A673 (cell line): ENCODE measurements at regions not wholly inside any gene's neighbourhood (a gene's known extent, or its start where the extent isn't known, plus 50 kb on each side); places are given as distances from the start of the nearest gene placed in this dataset.
A peak's percentile ranks its signal among the peaks of the same experiment; 100 is the strongest.

Experiments
- BruUV-seq: library from RNA; stranded (reverse); fragments of 400-500 nt; replicated peaks from 2 replicates; lab custom pipeline; 2021; lab: Mats Ljungman, UMichigan
- CTCF ChIA-PET: fragments of 300-600 bp; sonication (Branson Sonifier 250); formaldehyde crosslinking; loops from one replicate; lab custom pipeline; 2022; ENCODE audit warnings: antibody characterized with exemption; lab: Charles Lee
- POLR2A ChIA-PET: fragments of 300-600 bp; sonication (Branson Sonifier 250); formaldehyde crosslinking; loops from one replicate; lab custom pipeline; 2022; ENCODE audit warnings: antibody characterized with exemption; ENCODE audit not compliant: low non-redundant PET; lab: Charles Lee
- DNase-seq: peaks from one replicate; pipeline ENCODE4 v3.0.0-alpha.2; 2015; ENCODE audit warnings: low spot score
- H3K27ac ChIP-seq: fragments of 200-600 bp; sonication (generic); 2 replicates; pipeline ENCODE4 v1.5.1; 2016; ENCODE audit warnings: mixed run types, low read depth, mild to moderate bottlenecking, mixed read lengths, antibody characterized with exemption, low read length; ENCODE audit not compliant: poor library complexity, severe bottlenecking
- H3K27me3 ChIP-seq: fragments of 200-600 bp; sonication (generic); replicated peaks from 2 replicates; pipeline ENCODE4 v1.6.1; 2017; ENCODE audit warnings: mixed run types, low read depth, mild to moderate bottlenecking, mixed read lengths, antibody characterized with exemption, low read length; ENCODE audit not compliant: insufficient read depth, poor library complexity
- H3K36me3 ChIP-seq: fragments of 200-600 bp; sonication (generic); 2 replicates; pipeline ENCODE4 v1.6.1; 2016; ENCODE audit warnings: mixed run types, mild to moderate bottlenecking, mixed read lengths, antibody characterized with exemption, low read length; ENCODE audit not compliant: insufficient read depth, poor library complexity, severe bottlenecking
- H3K4me1 ChIP-seq: fragments of 200-600 bp; sonication (generic); 2 replicates; pipeline ENCODE4 v1.6.1; 2017; ENCODE audit warnings: mixed run types, mild to moderate bottlenecking, mixed read lengths, antibody characterized with exemption, low read length; ENCODE audit not compliant: insufficient read depth, poor library complexity, severe bottlenecking
- H3K4me3 ChIP-seq: fragments of 200-600 bp; sonication (generic); 2 replicates; pipeline ENCODE4 v1.5.1; 2016; ENCODE audit warnings: low read depth, mixed run types, mild to moderate bottlenecking, mixed read lengths, low read length; ENCODE audit not compliant: poor library complexity, severe bottlenecking
- H3K9me3 ChIP-seq: fragments of 200-600 bp; sonication (generic); 2 replicates; pipeline ENCODE4 v1.6.1; 2016; ENCODE audit warnings: mixed run types, low read depth, mild to moderate bottlenecking, mixed read lengths, antibody characterized with exemption, low read length; ENCODE audit not compliant: poor library complexity, severe bottlenecking
- CTCF ChIP-seq: fragments of 300-800, 200-600 bp; sonication (generic); conservative IDR thresholded peaks from 2 replicates; pipeline ENCODE4 v1.5.1; 2017; ENCODE audit warnings: low read depth, mild to moderate bottlenecking, antibody characterized with exemption, low read length, moderate library complexity, mixed read lengths
- EZH2 ChIP-seq: fragments of 200-600 bp; sonication (generic); IDR thresholded peaks from 2 replicates; pipeline ENCODE4 v1.6.1; 2017; ENCODE audit warnings: borderline replicate concordance, low read depth, mild to moderate bottlenecking, mixed read lengths, antibody characterized with exemption, low read length; ENCODE audit not compliant: poor library complexity, severe bottlenecking
- intact Hi-C: fragments of 100-400 bp; cut with micrococcal nuclease; formaldehyde crosslinking; loops from one replicate; pipeline ENCODE4 v1.10.0; 2022; ENCODE audit not compliant: unreplicated experiment

GRCh38 chr4:164402554-164402953 is 351.4 kb upstream of the SMIM31 start:
- Histone ChIP-seq H3K4me1 (no peaks in the 10 kb centered on the region), H3K27ac (no peak overlapping the region), H3K9me3 (no peaks in the 10 kb centered on the region), H3K4me3 (no peak overlapping the region), H3K27me3 (no peaks in the 10 kb centered on the region), H3K36me3 (no peaks in the 10 kb centered on the region)
- no peak for DNase-seq
- POLR2A ChIA-PET = no interaction called here
- BruUV-seq = no TSS peak
- CTCF ChIA-PET = no interaction called here
- intact Hi-C loops = no loop called here
- TF ChIP-seq CTCF = no peak
- TF ChIP-seq EZH2 = no peak

GRCh38 chr4:164405774-164406173 is 348.2 kb upstream of the SMIM31 start:
- ChIA-PET POLR2A (no interaction called here), CTCF (no interaction called here)
- Histone ChIP-seq H3K27me3 (no peaks in the 10 kb centered on the region), H3K36me3 (no peaks in the 10 kb centered on the region), H3K4me1 (peaks cover 13% of the 10 kb centered on the region), H3K27ac (no peak overlapping the region), H3K4me3 (no peak overlapping the region), H3K9me3 (no peaks in the 10 kb centered on the region)
- no TSS peak for BruUV-seq
- no peak for DNase-seq
- TF ChIP-seq CTCF (no peak), EZH2 (no peak)
- intact Hi-C loops = no loop called here

- BruUV-seq = no TSS peak
- Histone ChIP-seq H3K27me3 (no peaks in the 10 kb centered on the region), H3K4me1 (peaks cover 13% of the 10 kb centered on the region), H3K36me3 (no peaks in the 10 kb centered on the region), H3K4me3 (no peak overlapping the region), H3K9me3 (peaks cover 12% of the 10 kb centered on the region), H3K27ac (peak overlapping the region; percentile 84)
- intact Hi-C loops = no loop called here
- CTCF ChIA-PET = no interaction called here
- TF ChIP-seq CTCF = no peak
- no peak for TF ChIP-seq EZH2
- POLR2A ChIA-PET = no interaction called here
- no peak for DNase-seq
These were observed 345.1 kb upstream of the SMIM31 start for GRCh38 chr4:164408831-164409230.
